VCaP (cell line): ENCODE measurements at regions not wholly inside any gene's neighbourhood (a gene's known extent, or its start where the extent isn't known, plus 50 kb on each side); places are given as distances from the start of the nearest gene placed in this dataset.

Experiments used
- H3K27ac ChIP-seq: fragments of 450-650 bp; 2 replicates; pipeline ENCODE4 v1.5.1; 2017
- CTCF ChIP-seq: fragments of 450-650 bp; conservative IDR thresholded peaks from 2 replicates; pipeline ENCODE4 v1.5.1; 2017; ENCODE audit warnings: mild to moderate bottlenecking, moderate library complexity

- no peak overlapping the region for H3K27ac ChIP-seq
- TF ChIP-seq CTCF, result no peak
These were observed 563.8 kb downstream of the TLE1 start for GRCh38 chr9:81125446-81126092.

- TF ChIP-seq CTCF, result no peak
- H3K27ac ChIP-seq, result no peak overlapping the region
These were observed 565.8 kb downstream of the TLE1 start for GRCh38 chr9:81123526-81123925.

- no peak overlapping the region for H3K27ac ChIP-seq
- no peak for TF ChIP-seq CTCF
These were observed 566.6 kb downstream of the TLE1 start for GRCh38 chr9:81122749-81123148.

- no peak for TF ChIP-seq CTCF
- no peak overlapping the region for H3K27ac ChIP-seq
These were observed 569.8 kb downstream of the TLE1 start for GRCh38 chr9:81119591-81119990.

- H3K27ac ChIP-seq, result peak overlapping the region; percentile 89
- no peak for TF ChIP-seq CTCF
These were observed 570.9 kb downstream of the TLE1 start for GRCh38 chr9:81118416-81118815.

GRCh38 chr9:81116340-81117137 lies 572.8 kb downstream of the TLE1 start:
- TF ChIP-seq CTCF, result peak; percentile 57
- H3K27ac ChIP-seq, result peak overlapping the region; percentile 89

- no peak overlapping the region for H3K27ac ChIP-seq
- no peak for TF ChIP-seq CTCF
These were observed 575.8 kb downstream of the TLE1 start for GRCh38 chr9:81113453-81114124.
